Superior temporal gyrus (tissue), 1 donor: ENCODE measurements at regions not wholly inside any gene's neighbourhood (a gene's known extent, or its start where the extent isn't known, plus 50 kb on each side); places are given as distances from the start of the nearest gene placed in this dataset.
"Not testable (repeated sequence)": the region's sequence is repeated elsewhere in the genome, so short reads cannot be mapped to it uniquely, and the experiment has no call there.

Experiments used
- DNase-seq: peaks from one replicate; pipeline ENCODE4 v3.0.0-alpha.2; 2016; ENCODE audit errors: extremely low spot score

GRCh38 chr6:155529814-155530213 lies 74.2 kb upstream of the NOX3 start:
- DNase-seq: not testable (repeated sequence)

DNA sequence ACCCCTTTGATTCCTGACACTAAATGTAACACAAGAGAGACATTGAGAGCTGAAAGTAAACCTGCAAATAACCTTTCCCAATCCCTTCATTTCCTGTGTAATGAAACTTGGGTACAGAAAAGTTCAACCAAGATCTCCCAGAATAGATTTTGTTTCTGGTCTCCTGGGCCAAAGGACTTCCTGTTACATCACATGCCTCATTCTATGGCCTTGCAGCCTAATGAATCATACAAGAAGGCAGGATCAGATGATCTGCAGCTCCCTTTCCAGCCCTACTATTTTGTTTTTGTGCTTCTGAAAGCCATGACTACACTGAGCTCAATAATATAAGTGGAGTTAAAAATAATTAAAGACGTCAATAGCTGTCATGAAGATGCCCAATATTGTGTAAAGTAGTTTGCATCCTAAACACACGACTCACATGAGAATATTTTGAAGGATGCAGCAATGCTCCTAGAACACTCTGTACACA lies 73.4 kb upstream of the NOX3 start:
- DNase-seq: no peak

GRCh38 chr6:155528335-155528734 lies 72.7 kb upstream of the NOX3 start:
- DNase-seq: no peak

DNA sequence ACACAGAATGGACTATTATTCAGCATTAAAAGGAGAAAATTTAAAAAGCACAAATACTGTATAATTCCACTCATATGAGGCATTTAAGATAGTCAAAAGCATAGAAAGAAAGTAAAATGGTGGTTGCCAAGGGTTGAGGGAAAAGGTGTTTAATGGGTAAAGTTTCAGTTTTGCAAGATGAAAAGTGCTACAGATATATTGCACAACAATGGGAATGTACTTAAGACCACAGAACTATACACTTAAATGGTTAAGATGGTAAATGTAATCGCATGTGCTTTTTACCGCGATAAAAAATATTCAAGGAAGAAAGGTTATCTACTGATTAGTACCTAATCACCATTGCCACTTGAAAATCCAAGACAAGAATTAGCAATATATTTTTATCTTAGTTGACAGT lies 71.8 kb upstream of the NOX3 start:
- no peak for DNase-seq

DNA sequence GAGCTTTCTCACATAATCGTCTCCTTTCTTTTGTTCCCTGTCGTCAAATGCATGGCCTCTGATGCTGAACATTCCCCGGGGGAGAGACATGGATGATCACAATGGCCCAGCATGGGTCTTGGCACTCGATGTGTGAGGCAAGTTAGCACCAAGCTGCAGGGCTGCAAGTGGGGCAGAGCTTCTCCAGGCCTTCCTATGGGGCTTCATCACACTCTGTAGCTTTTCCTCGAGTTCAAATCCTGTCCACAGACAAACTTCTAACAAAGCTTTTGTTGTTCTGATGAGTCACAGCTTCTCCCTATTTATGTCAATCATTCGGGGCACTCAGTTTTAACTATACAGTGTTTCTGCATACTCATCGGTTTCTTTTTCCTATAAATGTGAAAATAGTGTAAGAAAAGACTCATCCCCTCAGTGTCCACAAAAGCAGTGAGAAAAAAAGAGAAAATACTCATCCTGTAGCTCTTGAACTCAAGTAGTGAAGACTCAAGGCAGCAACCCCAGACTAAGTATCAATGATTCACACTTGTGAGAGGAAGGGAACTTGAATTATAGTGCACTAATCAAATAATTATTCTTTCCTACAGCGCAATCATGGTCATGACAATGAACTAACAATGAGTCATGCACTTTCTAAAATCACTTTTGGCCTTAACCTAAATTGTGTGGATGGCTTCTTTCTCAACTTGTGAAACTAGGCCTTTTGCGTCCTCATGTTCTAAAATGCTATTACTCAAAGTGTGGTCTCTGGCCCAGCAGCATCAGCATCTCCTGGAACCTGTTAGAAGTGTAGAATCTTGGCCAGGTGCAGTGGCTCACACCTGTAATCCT lies 68.4 kb upstream of the NOX3 start:
- no peak for DNase-seq

DNA sequence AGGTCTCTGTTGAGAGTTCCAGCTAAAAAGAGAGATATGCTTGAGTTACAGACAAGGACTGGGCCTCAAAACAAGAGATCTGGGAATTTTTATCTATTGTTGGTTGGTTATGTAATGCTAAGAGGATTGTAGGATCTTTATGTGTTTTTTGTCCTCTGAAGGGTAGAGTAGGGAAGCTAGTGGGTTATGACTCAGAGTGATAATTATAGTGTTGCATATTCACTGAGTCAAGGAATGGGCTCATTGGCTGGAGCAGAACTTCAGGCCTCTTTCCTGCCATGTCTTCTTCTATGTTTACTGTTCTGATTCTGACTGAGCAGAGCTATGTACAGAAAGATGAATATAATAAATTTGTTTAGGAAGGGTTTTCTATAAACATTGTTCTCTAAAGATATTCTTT lies 66.1 kb upstream of the NOX3 start:
- DNase-seq: no peak

DNA sequence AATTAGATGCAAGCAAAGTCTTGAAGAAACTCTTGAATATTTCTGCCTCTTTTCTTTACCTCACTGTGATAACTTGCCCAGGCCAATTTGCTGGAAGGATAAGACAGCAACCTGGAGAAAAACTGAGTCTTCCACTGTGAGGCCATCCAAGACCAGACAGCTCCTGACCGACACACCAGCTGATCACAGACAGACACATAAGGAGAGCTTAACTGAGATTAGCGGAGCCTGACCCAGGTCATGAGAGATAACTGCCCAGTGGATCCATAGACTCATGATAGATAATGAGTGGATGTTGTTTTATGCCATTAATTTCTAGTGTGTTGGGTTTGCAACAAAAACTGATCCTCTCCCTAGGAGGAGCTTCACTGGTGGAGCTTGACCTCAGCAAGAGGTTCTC lies 64.4 kb upstream of the NOX3 start:
- no peak for DNase-seq

- DNase-seq: no peak
Observed at GRCh38 chr6:155519176-155519738, 63.6 kb upstream of the NOX3 start.

- DNase-seq: no peak
Observed at GRCh38 chr6:155517294-155517693, 61.7 kb upstream of the NOX3 start.

- no peak for DNase-seq
Observed at GRCh38 chr6:155510879-155511278, 55.2 kb upstream of the NOX3 start.

- no peak for DNase-seq
Observed at GRCh38 chr6:155509743-155510475, 54.3 kb upstream of the NOX3 start.

DNA sequence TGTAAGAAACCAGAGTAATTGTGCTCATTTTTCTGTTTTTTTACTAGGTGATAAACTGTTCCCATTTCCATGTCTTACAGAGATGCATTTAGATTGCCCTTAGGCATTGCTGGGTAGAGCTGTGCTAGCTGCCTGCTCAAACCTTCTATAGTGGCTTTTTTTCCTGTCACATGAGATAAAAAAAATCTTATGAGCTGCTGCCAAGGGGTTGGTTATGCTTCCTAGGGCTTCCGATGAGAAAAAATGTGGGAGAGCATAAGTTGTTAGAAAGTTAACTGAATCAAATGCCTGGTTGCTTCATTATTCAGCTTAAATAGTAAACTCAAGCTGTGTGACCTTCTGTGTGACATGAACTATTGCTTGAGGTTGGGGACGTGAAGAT lies 50.0 kb upstream of the NOX3 start:
- no peak for DNase-seq
